Astrocyte of the cerebellum (primary cell): ENCODE measurements at regions not wholly inside any gene's neighbourhood (a gene's known extent, or its start where the extent isn't known, plus 50 kb on each side); places are given as distances from the start of the nearest gene placed in this dataset.

Source experiments
- DNase-seq: peaks from one replicate; pipeline ENCODE4 v3.0.0-alpha.2; 2011; ENCODE audit warnings: low read depth
- H3K4me3 ChIP-seq: 2 replicates; pipeline ENCODE4 v1.5.1; 2011; ENCODE audit warnings: mild to moderate bottlenecking, low read depth, low read length, moderate library complexity
- in situ Hi-C: cut with HindIII; loops from 2 replicates; pipeline ENCODE4 v1.10.0; 2017; ENCODE audit warnings: low sequenced_read_pairs
- TF ChIP-seq, protein P1 (sequence below): IDR thresholded peaks from 2 replicates; pipeline ENCODE4 v1.5.1; 2012; ENCODE audit warnings: low read length, low read depth, moderate library complexity, mild to moderate bottlenecking; ENCODE audit errors: missing control alignments

DNA sequence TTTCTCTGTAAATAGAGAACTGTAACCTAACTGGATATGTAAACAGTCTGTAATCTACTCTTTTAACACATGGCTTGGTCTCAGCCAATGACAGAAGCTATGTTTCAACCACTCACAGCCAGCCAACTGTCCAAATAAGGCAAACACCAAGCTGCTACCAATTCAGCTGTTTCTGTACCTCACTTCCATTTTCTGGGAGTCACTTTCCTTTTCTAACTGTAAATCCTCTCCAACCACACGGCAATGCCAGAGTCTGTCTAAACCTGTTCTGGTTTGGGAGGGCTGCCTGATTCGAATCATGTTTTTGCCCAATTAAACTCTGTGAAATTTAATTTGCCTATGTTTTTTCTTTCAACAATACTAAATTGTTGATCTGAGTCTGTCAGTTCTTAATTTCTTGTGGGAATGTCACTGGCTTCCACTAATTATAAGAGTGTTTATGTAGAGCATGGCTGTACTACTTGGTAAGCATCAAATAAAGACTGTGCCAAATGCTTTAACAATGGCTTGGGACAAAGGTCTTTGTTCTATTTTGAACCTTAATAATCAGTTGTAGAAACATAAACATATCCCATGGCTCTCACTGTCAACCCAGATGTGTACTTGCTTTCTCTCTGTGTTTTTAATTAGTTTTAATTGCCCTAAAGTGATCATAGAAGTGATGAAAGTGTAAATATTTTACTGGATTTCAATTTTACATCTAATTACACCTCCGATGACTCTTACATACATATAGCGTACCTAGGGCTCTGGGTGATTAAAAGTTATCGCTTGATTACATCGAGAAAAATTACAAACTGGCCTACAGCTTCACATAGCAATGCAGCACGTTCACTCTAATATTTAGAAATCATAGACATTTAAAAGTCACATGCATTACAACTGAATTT, 1144.6 kb upstream of the TMPRSS15 start:
- TF ChIP-seq, protein P1, sequence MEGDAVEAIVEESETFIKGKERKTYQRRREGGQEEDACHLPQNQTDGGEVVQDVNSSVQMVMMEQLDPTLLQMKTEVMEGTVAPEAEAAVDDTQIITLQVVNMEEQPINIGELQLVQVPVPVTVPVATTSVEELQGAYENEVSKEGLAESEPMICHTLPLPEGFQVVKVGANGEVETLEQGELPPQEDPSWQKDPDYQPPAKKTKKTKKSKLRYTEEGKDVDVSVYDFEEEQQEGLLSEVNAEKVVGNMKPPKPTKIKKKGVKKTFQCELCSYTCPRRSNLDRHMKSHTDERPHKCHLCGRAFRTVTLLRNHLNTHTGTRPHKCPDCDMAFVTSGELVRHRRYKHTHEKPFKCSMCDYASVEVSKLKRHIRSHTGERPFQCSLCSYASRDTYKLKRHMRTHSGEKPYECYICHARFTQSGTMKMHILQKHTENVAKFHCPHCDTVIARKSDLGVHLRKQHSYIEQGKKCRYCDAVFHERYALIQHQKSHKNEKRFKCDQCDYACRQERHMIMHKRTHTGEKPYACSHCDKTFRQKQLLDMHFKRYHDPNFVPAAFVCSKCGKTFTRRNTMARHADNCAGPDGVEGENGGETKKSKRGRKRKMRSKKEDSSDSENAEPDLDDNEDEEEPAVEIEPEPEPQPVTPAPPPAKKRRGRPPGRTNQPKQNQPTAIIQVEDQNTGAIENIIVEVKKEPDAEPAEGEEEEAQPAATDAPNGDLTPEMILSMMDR, result no peak
- no peak overlapping the region for H3K4me3 ChIP-seq
- DNase-seq, result no peak
- in situ Hi-C loops, result no loop called here

DNA sequence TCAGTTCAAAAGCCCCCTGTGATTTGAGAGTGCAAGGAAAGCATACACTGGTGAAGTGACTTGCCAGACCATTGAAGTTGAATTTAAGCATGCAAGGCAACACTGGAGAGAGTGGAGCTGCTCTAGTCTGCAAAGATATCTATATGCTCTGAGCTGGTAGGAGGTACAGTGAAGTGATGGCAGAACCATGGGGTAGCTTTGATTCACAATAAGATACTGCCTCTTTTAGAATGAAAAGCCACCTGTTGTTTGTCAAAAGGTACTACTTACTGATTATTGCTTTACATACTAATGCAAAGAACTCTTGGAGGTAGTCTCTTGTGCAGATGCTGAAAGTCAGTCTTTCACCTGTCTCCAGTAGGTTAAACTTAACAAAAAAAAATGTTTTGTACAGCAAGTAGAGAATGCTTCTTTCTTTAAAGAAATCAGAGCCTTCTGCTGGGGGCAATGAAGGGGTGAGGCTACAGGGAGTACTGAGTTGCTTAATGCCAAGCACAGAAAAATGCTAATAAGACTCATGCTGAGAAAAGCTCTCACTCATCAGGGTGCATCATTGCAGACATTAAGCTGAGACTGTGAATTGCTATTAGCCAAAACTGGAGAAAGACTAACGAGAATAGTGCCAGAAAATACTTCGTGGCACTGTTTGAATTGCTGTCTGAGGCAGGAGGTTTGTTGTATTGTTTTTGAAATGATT, 1150.5 kb upstream of the TMPRSS15 start:
- in situ Hi-C loops, result no loop called here
- no peak overlapping the region for H3K4me3 ChIP-seq
- TF ChIP-seq, protein P1, result no peak
- no peak for DNase-seq

DNA sequence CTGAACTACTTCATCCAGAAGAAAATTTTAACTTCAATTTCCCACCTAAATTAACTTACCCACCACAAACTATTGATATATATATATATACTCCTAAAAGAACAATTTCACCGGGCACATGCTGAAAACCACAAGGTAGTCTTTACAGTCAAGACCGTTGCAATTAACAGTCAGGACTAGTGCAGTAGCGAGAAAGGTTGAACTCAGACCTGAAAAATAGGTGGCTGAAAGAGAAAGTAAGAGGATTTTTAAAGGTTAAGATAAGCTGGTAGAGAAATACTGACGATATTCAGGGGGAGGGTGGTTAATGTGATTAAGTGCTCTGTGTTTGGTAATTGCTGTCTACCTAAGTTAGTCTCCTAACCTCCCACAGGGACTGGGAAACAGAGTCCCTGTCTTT, 1153.5 kb upstream of the TMPRSS15 start:
- no peak overlapping the region for H3K4me3 ChIP-seq
- in situ Hi-C loops, result no loop called here
- TF ChIP-seq, protein P1, result no peak
- DNase-seq, result no peak

DNA sequence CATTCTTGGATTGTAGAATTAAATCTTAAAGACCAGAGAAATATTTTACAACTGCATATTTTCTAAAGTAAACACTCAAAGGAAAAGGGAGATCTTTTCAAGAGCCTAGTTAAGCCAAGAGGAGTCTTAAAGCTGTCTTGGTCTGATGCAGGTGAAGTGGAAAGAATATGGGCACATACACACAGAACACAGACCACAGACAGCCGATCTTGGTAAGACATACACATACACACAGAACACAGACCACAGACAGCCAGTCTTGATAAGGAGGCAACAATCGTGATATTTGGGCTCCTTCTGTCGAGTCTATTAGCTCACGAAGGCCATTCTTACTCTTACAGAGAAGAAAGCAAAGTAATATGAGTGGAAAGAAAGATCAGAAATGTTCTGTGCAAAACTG, 1153.9 kb upstream of the TMPRSS15 start:
- in situ Hi-C loops, result no loop called here
- TF ChIP-seq, protein P1, result no peak
- no peak for DNase-seq
- H3K4me3 ChIP-seq, result no peak overlapping the region

DNA sequence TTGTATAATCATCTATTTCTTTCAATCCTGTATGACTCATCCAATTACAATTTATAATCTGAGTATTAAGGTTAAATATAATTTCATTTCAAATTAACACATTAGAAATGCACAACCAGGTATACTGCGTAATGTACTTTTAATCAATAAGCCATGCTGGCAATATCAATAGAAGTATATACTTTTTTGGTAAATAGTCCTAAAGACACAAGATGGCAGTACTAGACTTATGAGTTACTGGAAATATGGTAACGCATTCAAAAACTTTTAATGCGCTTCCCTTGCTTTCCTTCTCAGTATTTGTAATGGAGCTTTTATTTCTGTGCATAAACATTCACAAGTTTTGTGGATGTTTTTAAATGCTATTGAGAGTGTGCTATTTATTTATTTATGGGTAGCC, 1162.0 kb upstream of the TMPRSS15 start:
- TF ChIP-seq, protein P1, result no peak
- in situ Hi-C loops, result no loop called here
- no peak overlapping the region for H3K4me3 ChIP-seq
- no peak for DNase-seq

DNA sequence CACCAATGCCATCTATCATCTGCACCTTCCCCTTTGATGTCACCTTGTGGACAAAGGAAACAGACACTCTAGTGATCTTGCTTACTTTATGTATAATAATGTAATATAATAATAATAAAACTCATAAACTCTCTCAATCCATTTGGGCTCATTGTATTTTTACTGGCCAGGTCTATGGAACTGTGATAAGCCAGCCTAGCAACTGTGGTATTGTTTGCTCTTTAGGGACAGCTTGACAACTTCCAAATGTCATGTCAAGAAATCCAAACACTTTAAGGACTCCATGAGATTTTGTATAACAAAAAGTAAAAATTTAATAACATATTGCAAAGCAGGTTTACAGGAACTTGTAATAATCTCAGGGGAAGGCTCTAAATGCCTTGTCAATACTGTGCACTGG, 1163.4 kb upstream of the TMPRSS15 start:
- TF ChIP-seq, protein P1, result no peak
- in situ Hi-C loops, result no loop called here
- no peak for DNase-seq
- H3K4me3 ChIP-seq, result no peak overlapping the region
